Activated CD4-positive, alpha-beta T cell treated with anti-CD3 and anti-CD28 coated beads, Interleukin-2, amount 10 ng/mL, durations not matched to agents 24 days and 14 days (primary cell): ENCODE measurements at regions not wholly inside any gene's neighbourhood (a gene's known extent, or its start where the extent isn't known, plus 50 kb on each side); places are given as distances from the start of the nearest gene placed in this dataset.

Experiments
- DNase-seq: peaks from one replicate; pipeline ENCODE4 v3.0.0; 2022
- H3K27ac Mint-ChIP-seq: one replicate; pipeline ENCODE4 v1.8.0; 2022; ENCODE audit warnings: mild to moderate bottlenecking, mixed read lengths
- H3K27me3 Mint-ChIP-seq: one replicate; pipeline ENCODE4 v1.8.0; 2022; ENCODE audit warnings: mixed read lengths
- H3K36me3 Mint-ChIP-seq: one replicate; pipeline ENCODE4 v1.8.0; 2022; ENCODE audit warnings: low read depth, mild to moderate bottlenecking, mixed read lengths
- H3K4me1 Mint-ChIP-seq: one replicate; pipeline ENCODE4 v1.8.0; 2021; ENCODE audit warnings: mixed read lengths
- H3K4me3 Mint-ChIP-seq: one replicate; pipeline ENCODE4 v1.8.0; 2022; ENCODE audit warnings: mild to moderate bottlenecking, moderate library complexity, mixed read lengths
- H3K9me3 Mint-ChIP-seq: one replicate; pipeline ENCODE4 v1.8.0; 2021; ENCODE audit warnings: mixed read lengths
- intact Hi-C: fragments of 100-400 bp; cut with micrococcal nuclease; formaldehyde crosslinking; loops from one replicate; pipeline ENCODE4 v1.15.1; 2023

- Mint-ChIP-seq H3K27me3 (no peaks in the 10 kb centered on the region), H3K4me1 (no peaks in the 10 kb centered on the region), H3K9me3 (no peaks in the 10 kb centered on the region), H3K27ac (no peak overlapping the region), H3K4me3 (no peak overlapping the region), H3K36me3 (no peaks in the 10 kb centered on the region)
- no peak for DNase-seq
- intact Hi-C loops = no loop called here
These were observed 663.9 kb upstream of the RGMB start for GRCh38 chr5:98109561-98110006.

DNA sequence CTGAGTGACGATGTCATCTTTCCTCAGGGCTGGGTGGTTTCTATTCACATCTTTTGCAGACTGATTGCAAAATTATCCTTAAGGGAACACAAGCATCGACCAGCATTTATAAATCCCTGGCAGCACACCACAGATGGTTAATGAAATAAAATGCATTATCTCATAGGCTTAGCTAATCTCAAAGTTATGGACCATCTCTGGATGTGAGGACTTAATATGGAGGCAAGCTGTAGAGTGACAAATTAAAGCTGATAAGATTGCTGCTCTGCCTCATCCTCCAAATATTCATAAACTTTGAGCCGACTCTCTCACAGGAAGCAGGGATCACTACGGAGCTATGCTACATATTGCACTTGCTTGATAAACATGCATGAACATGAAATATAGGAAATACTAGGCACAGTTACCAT, 663.2 kb upstream of the RGMB start:
- H3K4me3 Mint-ChIP-seq = no peak overlapping the region
- no peaks in the 10 kb centered on the region for H3K27me3 Mint-ChIP-seq
- H3K4me1 Mint-ChIP-seq = no peaks in the 10 kb centered on the region
- no peaks in the 10 kb centered on the region for H3K9me3 Mint-ChIP-seq
- intact Hi-C loops = no loop called here
- no peak for DNase-seq
- no peaks in the 10 kb centered on the region for H3K36me3 Mint-ChIP-seq
- no peak overlapping the region for H3K27ac Mint-ChIP-seq

DNA sequence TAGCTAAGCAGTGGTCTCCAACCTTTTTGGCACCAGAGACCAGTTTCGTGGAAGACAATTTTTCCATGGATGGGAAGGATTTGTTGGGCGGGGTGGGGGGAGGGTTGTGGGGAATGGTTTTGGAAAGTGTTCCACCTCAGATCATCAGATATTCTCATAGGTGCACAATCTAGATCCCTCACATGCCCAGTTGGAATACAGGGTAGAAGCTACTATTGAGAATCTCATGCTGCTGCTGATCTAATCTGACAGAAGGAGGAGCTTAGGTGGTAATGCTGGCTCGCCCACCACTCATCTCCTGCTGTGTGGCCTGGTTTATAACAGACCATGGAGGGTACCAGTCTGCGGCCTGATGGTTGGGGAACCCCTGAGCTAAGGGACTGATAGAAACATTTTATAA, 662.7 kb upstream of the RGMB start:
- intact Hi-C loops = no loop called here
- no peaks in the 10 kb centered on the region for H3K27me3 Mint-ChIP-seq
- H3K9me3 Mint-ChIP-seq = no peaks in the 10 kb centered on the region
- H3K4me3 Mint-ChIP-seq = no peak overlapping the region
- H3K27ac Mint-ChIP-seq = no peak overlapping the region
- DNase-seq = no peak
- no peaks in the 10 kb centered on the region for H3K4me1 Mint-ChIP-seq
- no peaks in the 10 kb centered on the region for H3K36me3 Mint-ChIP-seq

GRCh38 chr5:98111686-98112085, 661.8 kb upstream of the RGMB start:
- Mint-ChIP-seq H3K4me1 (no peaks in the 10 kb centered on the region), H3K27ac (no peak overlapping the region), H3K36me3 (no peaks in the 10 kb centered on the region), H3K4me3 (no peak overlapping the region), H3K27me3 (no peaks in the 10 kb centered on the region), H3K9me3 (no peaks in the 10 kb centered on the region)
- DNase-seq = no peak
- intact Hi-C loops = no loop called here

GRCh38 chr5:98121036-98121936, 652.2 kb upstream of the RGMB start:
- DNase-seq = no peak
- Mint-ChIP-seq H3K4me3 (no peak overlapping the region), H3K4me1 (no peaks in the 10 kb centered on the region), H3K27me3 (no peaks in the 10 kb centered on the region), H3K36me3 (no peaks in the 10 kb centered on the region), H3K27ac (no peak overlapping the region), H3K9me3 (no peaks in the 10 kb centered on the region)
- intact Hi-C loops = no loop called here

GRCh38 chr5:98128271-98128670, 645.2 kb upstream of the RGMB start:
- H3K27me3 Mint-ChIP-seq = no peaks in the 10 kb centered on the region
- no peak overlapping the region for H3K27ac Mint-ChIP-seq
- no peaks in the 10 kb centered on the region for H3K36me3 Mint-ChIP-seq
- intact Hi-C loops = no loop called here
- no peaks in the 10 kb centered on the region for H3K9me3 Mint-ChIP-seq
- no peak for DNase-seq
- H3K4me3 Mint-ChIP-seq = no peak overlapping the region
- H3K4me1 Mint-ChIP-seq = no peaks in the 10 kb centered on the region

GRCh38 chr5:98128846-98129245, 644.6 kb upstream of the RGMB start:
- H3K9me3 Mint-ChIP-seq = no peaks in the 10 kb centered on the region
- no peaks in the 10 kb centered on the region for H3K36me3 Mint-ChIP-seq
- intact Hi-C loops = no loop called here
- no peaks in the 10 kb centered on the region for H3K27me3 Mint-ChIP-seq
- no peak overlapping the region for H3K4me3 Mint-ChIP-seq
- DNase-seq = no peak
- no peak overlapping the region for H3K27ac Mint-ChIP-seq
- H3K4me1 Mint-ChIP-seq = no peaks in the 10 kb centered on the region

DNA sequence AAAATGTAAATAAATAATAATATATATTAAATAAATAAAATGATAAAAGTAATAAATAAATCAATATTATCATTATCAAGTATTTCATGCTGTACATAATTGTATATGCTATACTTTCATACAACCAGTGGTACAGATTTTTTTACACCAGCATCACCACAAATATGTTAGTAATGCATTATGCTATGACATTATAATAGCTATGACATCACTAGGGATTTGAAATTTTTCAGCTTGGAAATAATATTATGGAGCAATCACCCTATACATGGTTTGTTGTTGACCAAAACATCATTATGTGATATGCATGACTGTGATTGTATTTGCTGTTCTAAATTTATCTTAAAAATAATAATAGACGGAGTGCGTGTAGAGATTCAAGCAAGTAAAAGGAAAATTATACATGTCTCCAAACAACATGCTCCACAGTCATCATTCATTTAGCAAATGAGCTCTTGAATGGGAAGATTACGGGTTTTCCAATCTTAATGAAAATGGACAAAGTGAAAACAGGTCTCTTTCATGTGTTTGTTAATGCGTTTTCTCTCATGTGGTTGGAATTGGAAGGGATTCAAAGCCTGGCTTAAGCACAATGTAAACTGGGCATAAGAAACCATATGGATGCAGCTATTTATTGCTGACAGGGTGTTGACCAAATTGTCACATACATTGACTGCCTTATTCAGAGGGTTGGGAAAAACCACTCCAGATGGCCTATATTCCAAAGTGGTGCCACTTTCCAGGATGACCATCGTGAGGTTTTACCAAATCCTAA, 643.0 kb upstream of the RGMB start:
- DNase-seq = no peak
- H3K27ac Mint-ChIP-seq = no peak overlapping the region
- H3K27me3 Mint-ChIP-seq = no peaks in the 10 kb centered on the region
- H3K4me3 Mint-ChIP-seq = no peak overlapping the region
- H3K4me1 Mint-ChIP-seq = no peaks in the 10 kb centered on the region
- no peaks in the 10 kb centered on the region for H3K36me3 Mint-ChIP-seq
- intact Hi-C loops = no loop called here
- no peaks in the 10 kb centered on the region for H3K9me3 Mint-ChIP-seq

DNA sequence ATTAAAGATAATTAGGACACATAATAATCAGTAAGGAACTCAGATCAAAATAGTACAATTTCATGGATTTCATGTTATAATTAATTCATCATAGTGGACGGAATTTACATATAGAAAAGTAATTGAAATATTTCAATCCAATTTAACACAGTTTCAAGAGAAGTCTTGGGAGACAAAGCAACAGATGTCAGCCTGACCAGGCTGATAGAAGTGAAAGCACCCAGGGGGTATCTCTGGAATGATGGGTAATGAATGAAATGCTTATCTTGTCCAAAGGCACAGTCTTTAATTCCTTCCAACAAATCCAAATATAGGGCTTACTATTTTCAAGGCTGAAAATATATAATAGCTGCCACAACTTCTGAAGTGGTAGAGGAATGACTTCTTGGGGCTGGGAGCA, 629.3 kb upstream of the RGMB start:
- Mint-ChIP-seq H3K9me3 (peaks cover 4% of the 10 kb centered on the region), H3K36me3 (no peaks in the 10 kb centered on the region), H3K4me1 (no peaks in the 10 kb centered on the region), H3K4me3 (no peak overlapping the region), H3K27me3 (no peaks in the 10 kb centered on the region), H3K27ac (no peak overlapping the region)
- no peak for DNase-seq
- intact Hi-C loops = no loop called here

GRCh38 chr5:98144710-98145109, 628.8 kb upstream of the RGMB start:
- H3K36me3 Mint-ChIP-seq = no peaks in the 10 kb centered on the region
- DNase-seq = no peak
- no peak overlapping the region for H3K27ac Mint-ChIP-seq
- no peaks in the 10 kb centered on the region for H3K4me1 Mint-ChIP-seq
- no peak overlapping the region for H3K4me3 Mint-ChIP-seq
- peaks cover 4% of the 10 kb centered on the region for H3K9me3 Mint-ChIP-seq
- no peaks in the 10 kb centered on the region for H3K27me3 Mint-ChIP-seq
- intact Hi-C loops = no loop called here

- Mint-ChIP-seq H3K4me1 (no peaks in the 10 kb centered on the region), H3K36me3 (no peaks in the 10 kb centered on the region), H3K4me3 (no peak overlapping the region), H3K27me3 (no peaks in the 10 kb centered on the region), H3K27ac (no peak overlapping the region), H3K9me3 (no peaks in the 10 kb centered on the region)
- intact Hi-C loops = no loop called here
- DNase-seq = no peak
These were observed 616.1 kb upstream of the RGMB start for GRCh38 chr5:98157368-98157767.

DNA sequence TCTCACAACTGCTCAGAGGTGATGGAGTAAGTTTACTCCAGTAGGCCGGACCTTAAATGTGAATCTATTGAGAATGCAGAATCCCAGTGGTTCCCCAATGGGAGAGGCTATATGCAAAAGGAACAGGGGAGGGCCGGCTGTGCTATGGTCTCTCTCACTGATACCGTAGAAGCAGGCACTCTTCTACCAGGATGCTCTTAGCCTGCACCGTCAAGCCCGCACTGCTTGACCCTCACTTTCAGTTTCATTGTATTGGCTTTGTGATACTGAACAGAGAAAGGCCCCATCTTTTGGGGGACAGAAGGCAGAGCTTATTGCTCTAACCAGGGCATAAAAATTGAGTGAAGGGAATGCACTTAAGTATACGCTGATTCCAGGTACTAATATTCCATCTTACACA, 615.0 kb upstream of the RGMB start:
- Mint-ChIP-seq H3K4me1 (no peaks in the 10 kb centered on the region), H3K4me3 (no peak overlapping the region), H3K36me3 (no peaks in the 10 kb centered on the region), H3K27ac (no peak overlapping the region), H3K9me3 (no peaks in the 10 kb centered on the region), H3K27me3 (no peaks in the 10 kb centered on the region)
- DNase-seq = no peak
- intact Hi-C loops = no loop called here

DNA sequence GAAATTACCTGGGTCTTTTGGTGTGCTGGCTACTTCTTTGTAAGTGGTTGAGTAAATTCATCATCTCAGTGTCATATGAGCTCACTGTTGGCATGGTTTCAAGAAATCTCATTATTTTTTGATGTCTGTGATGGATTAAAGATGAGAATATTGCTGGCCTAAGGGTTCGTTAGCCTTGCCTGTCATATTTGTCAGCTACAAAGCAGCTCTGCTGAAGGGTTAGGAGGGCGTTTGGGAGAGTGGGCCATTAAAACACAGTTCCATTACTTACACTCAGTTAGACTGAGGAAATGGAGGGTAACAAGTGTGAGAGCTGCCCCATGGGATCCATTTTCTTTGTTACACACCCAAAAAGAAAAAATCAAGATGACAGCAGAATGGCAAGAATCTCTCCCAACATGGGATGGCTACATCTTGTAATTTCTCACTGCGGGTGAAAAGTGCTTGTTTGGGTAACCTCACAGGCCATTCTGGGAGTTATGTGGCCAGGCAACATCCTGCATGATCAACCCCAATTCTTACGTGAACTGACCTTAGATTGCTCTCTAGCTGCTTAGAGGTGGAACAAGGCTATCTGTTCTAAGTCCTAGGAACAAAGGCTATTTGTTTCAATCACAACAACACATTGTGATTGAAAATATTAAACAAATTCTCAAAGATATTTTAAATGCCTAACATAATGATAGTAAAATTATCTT, 609.5 kb upstream of the RGMB start:
- H3K27me3 Mint-ChIP-seq = no peaks in the 10 kb centered on the region
- no peaks in the 10 kb centered on the region for H3K4me1 Mint-ChIP-seq
- no peak overlapping the region for H3K27ac Mint-ChIP-seq
- H3K36me3 Mint-ChIP-seq = no peaks in the 10 kb centered on the region
- intact Hi-C loops = no loop called here
- no peaks in the 10 kb centered on the region for H3K9me3 Mint-ChIP-seq
- DNase-seq = no peak
- no peak overlapping the region for H3K4me3 Mint-ChIP-seq

DNA sequence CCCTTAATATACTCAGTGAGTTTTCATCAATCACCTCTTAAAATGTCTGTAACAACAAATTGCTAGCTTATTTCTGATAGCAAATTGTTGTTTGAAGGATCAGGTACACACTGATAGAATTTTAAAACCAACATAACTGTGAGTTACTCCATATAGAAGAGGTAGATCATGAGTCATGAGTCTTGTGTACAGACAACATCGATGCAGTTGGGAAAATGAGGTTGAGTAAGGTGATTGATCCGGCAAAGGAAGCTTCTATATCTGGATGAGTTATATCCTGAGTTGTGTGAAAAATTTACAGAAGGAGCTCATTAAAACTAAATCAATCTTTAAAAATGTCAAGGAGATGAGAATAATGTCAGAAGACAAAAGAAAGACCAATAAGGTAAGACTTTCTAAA, 604.6 kb upstream of the RGMB start:
- no peaks in the 10 kb centered on the region for H3K36me3 Mint-ChIP-seq
- intact Hi-C loops = no loop called here

More for the DNA sequence above, 604.6 kb upstream of the RGMB start:
- Mint-ChIP-seq H3K27me3 (no peaks in the 10 kb centered on the region), H3K4me1 (no peaks in the 10 kb centered on the region), H3K27ac (no peak overlapping the region), H3K9me3 (no peaks in the 10 kb centered on the region), H3K4me3 (no peak overlapping the region)
- no peak for DNase-seq
